Caco-2 (cell line): ENCODE measurements at regions not wholly inside any gene's neighbourhood (a gene's known extent, or its start where the extent isn't known, plus 50 kb on each side); places are given as distances from the start of the nearest gene placed in this dataset.

ENCODE experiments used
- BruUV-seq: library from RNA; stranded (reverse); fragments of 400-500 nt; replicated peaks from 2 replicates; lab custom pipeline; 2021; lab: Mats Ljungman, UMichigan
- CTCF ChIA-PET: fragments of 300-600 bp; sonication (Branson Sonifier 250); formaldehyde crosslinking; loops from one replicate; lab custom pipeline; 2022; ENCODE audit warnings: antibody characterized with exemption; lab: Charles Lee
- POLR2A ChIA-PET: fragments of 300-600 bp; sonication (Branson Sonifier 250); formaldehyde crosslinking; loops from one replicate; lab custom pipeline; 2022; ENCODE audit warnings: antibody characterized with exemption; lab: Charles Lee
- DNase-seq, 2 experiments: peaks; one replicate each; pipeline versions ENCODE4 v3.0.0 to v3.0.0-alpha.2; 2020 to 2022
- H3K27me3 ChIP-seq: replicated peaks from 2 replicates; pipeline ENCODE4 v1.6.0; 2011; ENCODE audit warnings: low read length; ENCODE audit not compliant: control insufficient read depth, insufficient read depth
- H3K36me3 ChIP-seq: 2 replicates; pipeline ENCODE4 v1.5.1; 2011; ENCODE audit warnings: low read length; ENCODE audit not compliant: control insufficient read depth, insufficient read depth
- H3K4me1 ChIP-seq: fragments of 250-450 bp; sonication (Bioruptor Pico); 2 replicates; pipeline ENCODE4 v1.5.1; 2020; ENCODE audit warnings: mild to moderate bottlenecking
- H3K4me3 ChIP-seq: 2 replicates; pipeline ENCODE4 v1.5.1; 2011; ENCODE audit warnings: low read depth, mild to moderate bottlenecking, control low read depth, low read length
- H3K9me3 ChIP-seq: fragments of 250-450 bp; sonication (Bioruptor Pico); 2 replicates; pipeline ENCODE4 v1.5.1; 2020; ENCODE audit warnings: mild to moderate bottlenecking, moderate library complexity
- H3K27ac Mint-ChIP-seq: one replicate; pipeline ENCODE4 v1.8.0; 2022; ENCODE audit warnings: mixed read lengths; ENCODE audit not compliant: unreplicated experiment
- H3K27me3 Mint-ChIP-seq: one replicate; pipeline ENCODE4 v1.8.0; 2022; ENCODE audit warnings: mixed read lengths; ENCODE audit not compliant: insufficient read depth, unreplicated experiment
- H3K36me3 Mint-ChIP-seq: one replicate; pipeline ENCODE4 v1.8.0; 2022; ENCODE audit warnings: mild to moderate bottlenecking, mixed read lengths; ENCODE audit not compliant: insufficient read depth, unreplicated experiment
- H3K4me1 Mint-ChIP-seq: one replicate; pipeline ENCODE4 v1.8.0; 2022; ENCODE audit warnings: low read depth, mixed read lengths; ENCODE audit not compliant: unreplicated experiment
- H3K4me3 Mint-ChIP-seq: one replicate; pipeline ENCODE4 v1.8.0; 2022; ENCODE audit warnings: mild to moderate bottlenecking, moderate library complexity, mixed read lengths; ENCODE audit not compliant: unreplicated experiment
- H3K9me3 Mint-ChIP-seq: one replicate; pipeline ENCODE4 v1.8.0; 2022; ENCODE audit warnings: mixed read lengths; ENCODE audit not compliant: unreplicated experiment
- CTCF ChIP-seq, 2 experiments: fragments of 200-600 bp in 1 of 2; IDR thresholded peaks; 1 replicate in 1 of 2; 2 replicates in 1 of 2; pipeline versions ENCODE4 v1.5.1 to v1.8.0; 2011 to 2022; ENCODE audit warnings: antibody characterized with exemption in 1 of 2, control low read depth in 1 of 2, inconsistent platforms in 1 of 2, low read depth in 1 of 2, low read length in 1 of 2, mild to moderate bottlenecking in 1 of 2, moderate library complexity in 1 of 2; ENCODE audit not compliant: insufficient read depth in 1 of 2, severe bottlenecking in 1 of 2, unreplicated experiment in 1 of 2
- intact Hi-C: fragments of 100-400 bp; cut with micrococcal nuclease; formaldehyde crosslinking; loops from one replicate; pipeline ENCODE4 v1.10.0; 2022; ENCODE audit not compliant: unreplicated experiment

- Mint-ChIP-seq H3K27me3 (peaks cover 34% of the 10 kb centered on the region), H3K27ac (no peak overlapping the region), H3K4me3 (no peak overlapping the region), H3K36me3 (no peaks in the 10 kb centered on the region), H3K4me1 (no peaks in the 10 kb centered on the region), H3K9me3 (no peaks in the 10 kb centered on the region)
- POLR2A ChIA-PET = no interaction called here
- Histone ChIP-seq H3K4me1 (no peaks in the 10 kb centered on the region), H3K9me3 (no peaks in the 10 kb centered on the region), H3K4me3 (no peak overlapping the region), H3K27me3 (peaks cover 5% of the 10 kb centered on the region; the same call in 1 of the 2 replicates), H3K36me3 (no peaks in the 10 kb centered on the region)
- no TSS peak for BruUV-seq
- DNase-seq = no peak
- intact Hi-C loops = loop anchor here (10.0 kb wide), 1 partner anchor 267 kb away; no protein-coding TSS in a partner anchor
- CTCF ChIA-PET = interaction anchor here (1.3 kb wide), 1 partner anchor 12 kb away, joined by 3 read pairs; no protein-coding TSS in a partner anchor
- TF ChIP-seq CTCF (IDR thresholded peaks at IDR 0.05; ENCODE audit: insufficient read depth in 1 of 2, low read depth in 1 of 2, low read length in 1 of 2, severe bottlenecking in 1 of 2, unreplicated experiment in 1 of 2) = no peak
Observed at GRCh38 chr20:59491884-59492283, 112.5 kb upstream of the PHACTR3 start.

GRCh38 chr20:59493926-59494325 is 110.4 kb upstream of the PHACTR3 start:
- no peaks in the 10 kb centered on the region for H3K36me3 Mint-ChIP-seq
- ChIA-PET POLR2A (no interaction called here), CTCF (interaction anchor here (1.0 to 1.1 kb wide), 3 partner anchors 38 to 411 kb away, joined by 3 read pairs; no protein-coding TSS in a partner anchor)
- H3K4me1 ChIP-seq = no peaks in the 10 kb centered on the region
- H3K36me3 ChIP-seq = no peaks in the 10 kb centered on the region
- peaks cover 5% of the 10 kb centered on the region; the same call in 1 of the 2 replicates for H3K27me3 ChIP-seq
- peaks cover 29% of the 10 kb centered on the region for H3K27me3 Mint-ChIP-seq
- H3K9me3 Mint-ChIP-seq = no peaks in the 10 kb centered on the region
- no peak overlapping the region for H3K27ac Mint-ChIP-seq
- BruUV-seq = no TSS peak
- no peak overlapping the region for H3K4me3 ChIP-seq
- DNase-seq = no peak
- no peak for TF ChIP-seq CTCF (IDR thresholded peaks at IDR 0.05; ENCODE audit: insufficient read depth in 1 of 2, low read depth in 1 of 2, low read length in 1 of 2, severe bottlenecking in 1 of 2, unreplicated experiment in 1 of 2)
- no peaks in the 10 kb centered on the region for H3K9me3 ChIP-seq
- H3K4me1 Mint-ChIP-seq = no peaks in the 10 kb centered on the region
- intact Hi-C loops = loop anchor here (10.0 kb wide), 1 partner anchor 269 kb away; no protein-coding TSS in a partner anchor
- H3K4me3 Mint-ChIP-seq = no peak overlapping the region

GRCh38 chr20:59495166-59495565 is 109.2 kb upstream of the PHACTR3 start:
- no peak overlapping the region for H3K4me3 ChIP-seq
- Mint-ChIP-seq H3K9me3 (peaks cover 12% of the 10 kb centered on the region), H3K36me3 (no peaks in the 10 kb centered on the region), H3K27me3 (peaks cover 31% of the 10 kb centered on the region), H3K4me1 (no peaks in the 10 kb centered on the region), H3K4me3 (no peak overlapping the region), H3K27ac (no peak overlapping the region)
- DNase-seq = no peak
- H3K36me3 ChIP-seq = no peaks in the 10 kb centered on the region
- peaks cover 5% of the 10 kb centered on the region; the same call in 1 of the 2 replicates for H3K27me3 ChIP-seq
- ChIA-PET POLR2A (no interaction called here), CTCF (interaction anchor here (1.1 to 2.0 kb wide), 18 partner anchors 8 to 1014 kb away, joined by 3 to 28 read pairs (median 5); no protein-coding TSS in a partner anchor)
- H3K9me3 ChIP-seq = peaks cover 5% of the 10 kb centered on the region; the same call in 1 of the 2 replicates
- TF ChIP-seq CTCF (IDR thresholded peaks at IDR 0.05; ENCODE audit: insufficient read depth in 1 of 2, low read depth in 1 of 2, low read length in 1 of 2, severe bottlenecking in 1 of 2, unreplicated experiment in 1 of 2) = no peak
- H3K4me1 ChIP-seq = no peaks in the 10 kb centered on the region
- intact Hi-C loops = loop anchor here (5.0 to 10.0 kb wide), 3 partner anchors 38 to 408 kb away; no protein-coding TSS in a partner anchor
- no TSS peak for BruUV-seq
